PC-9 (cell line): ENCODE measurements at regions not wholly inside any gene's neighbourhood (a gene's known extent, or its start where the extent isn't known, plus 50 kb on each side); places are given as distances from the start of the nearest gene placed in this dataset.

Source experiments
- EZH2 ChIP-seq: fragments of 200-600 bp; sonication (generic); IDR thresholded peaks from 2 replicates; pipeline ENCODE4 v1.8.0; 2017; ENCODE audit warnings: antibody characterized with exemption, low read depth
- TF ChIP-seq, protein P1 (sequence below): fragments of 200-600 bp; sonication (generic); conservative IDR thresholded peaks from 2 replicates; pipeline ENCODE4 v1.6.1; 2017; ENCODE audit warnings: mixed run types, antibody characterized with exemption, mild to moderate bottlenecking, moderate library complexity

DNA sequence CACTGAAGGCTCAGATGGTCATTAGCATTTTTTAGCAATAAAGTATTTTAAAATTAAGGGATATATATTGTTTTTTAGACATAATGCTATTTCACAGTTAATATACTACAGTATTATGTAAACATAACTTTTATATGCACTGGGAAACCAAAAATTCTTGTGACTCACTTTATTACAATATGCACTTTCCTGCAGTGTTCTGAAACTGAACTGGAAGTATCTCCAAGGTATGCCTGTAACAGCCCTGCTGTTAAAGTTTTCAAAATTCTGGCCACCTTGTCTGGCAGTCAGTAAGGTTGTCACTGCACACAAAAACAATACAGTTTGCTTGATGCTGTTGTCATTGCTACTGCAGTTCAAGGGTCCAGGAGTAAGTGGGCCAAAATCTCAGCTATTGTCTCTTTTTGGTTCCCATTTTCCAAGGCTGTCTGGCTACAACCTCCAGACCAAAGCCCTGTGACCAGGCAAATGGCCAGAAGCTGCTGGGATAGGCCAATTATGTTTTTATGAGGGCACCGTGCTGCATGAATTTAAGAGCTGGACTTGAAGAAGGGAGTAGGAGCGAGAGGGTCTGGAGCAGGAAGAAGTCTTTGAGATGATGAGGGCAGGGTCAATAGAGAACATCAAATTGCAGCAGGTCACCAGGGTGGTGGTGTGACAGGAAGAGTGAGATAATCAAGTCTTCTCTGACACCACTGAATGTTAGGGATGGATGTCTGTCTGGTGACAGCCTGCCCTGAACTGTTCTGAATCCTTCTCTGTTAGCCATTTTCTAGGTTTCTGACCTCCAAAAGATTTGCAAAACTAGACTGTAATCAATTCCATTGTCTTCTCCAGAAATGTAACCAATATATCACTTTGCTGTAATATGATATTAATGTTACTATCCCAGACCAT, 82.3 kb upstream of the CACHD1 start:
- TF ChIP-seq EZH2: no peak
- TF ChIP-seq, protein P1, sequence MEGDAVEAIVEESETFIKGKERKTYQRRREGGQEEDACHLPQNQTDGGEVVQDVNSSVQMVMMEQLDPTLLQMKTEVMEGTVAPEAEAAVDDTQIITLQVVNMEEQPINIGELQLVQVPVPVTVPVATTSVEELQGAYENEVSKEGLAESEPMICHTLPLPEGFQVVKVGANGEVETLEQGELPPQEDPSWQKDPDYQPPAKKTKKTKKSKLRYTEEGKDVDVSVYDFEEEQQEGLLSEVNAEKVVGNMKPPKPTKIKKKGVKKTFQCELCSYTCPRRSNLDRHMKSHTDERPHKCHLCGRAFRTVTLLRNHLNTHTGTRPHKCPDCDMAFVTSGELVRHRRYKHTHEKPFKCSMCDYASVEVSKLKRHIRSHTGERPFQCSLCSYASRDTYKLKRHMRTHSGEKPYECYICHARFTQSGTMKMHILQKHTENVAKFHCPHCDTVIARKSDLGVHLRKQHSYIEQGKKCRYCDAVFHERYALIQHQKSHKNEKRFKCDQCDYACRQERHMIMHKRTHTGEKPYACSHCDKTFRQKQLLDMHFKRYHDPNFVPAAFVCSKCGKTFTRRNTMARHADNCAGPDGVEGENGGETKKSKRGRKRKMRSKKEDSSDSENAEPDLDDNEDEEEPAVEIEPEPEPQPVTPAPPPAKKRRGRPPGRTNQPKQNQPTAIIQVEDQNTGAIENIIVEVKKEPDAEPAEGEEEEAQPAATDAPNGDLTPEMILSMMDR: no peak
